ENCODE measurements at regions not wholly inside any gene's neighbourhood (a gene's known extent, or its start where the extent isn't known, plus 50 kb on each side); places are given as distances from the start of the nearest gene placed in this dataset.

- TF ChIP-seq RAD51 (IDR thresholded peaks at IDR 0.05), result no peak
- TF ChIP-seq ELK1 (IDR thresholded peaks at IDR 0.05; ENCODE audit: low read depth, low read length), result no peak
These were observed 1038.0 kb upstream of the ATXN8OS start (continued) for GRCh38 chr13:69069554-69070133.

GRCh38 chr13:69050696-69051095, 1056.9 kb upstream of the ATXN8OS start:
- ChIA-PET SMC1A (ENCODE audit: uncharacterized antibody, unreplicated experiment) (no interaction called here), POLR2A (no interaction called here), CTCF (no interaction called here), RAD21 (ENCODE audit: unreplicated experiment) (no interaction called here)
- no peak overlapping the region for H3K9ac ChIP-seq (ENCODE audit: control insufficient read depth, insufficient read depth, low read length)
- WGBS (ENCODE audit: insufficient coverage, insufficient replicate concordance, low lambda C conversion rate, missing lambda C conversion rate), result 13% methylated on average over 1 of the region's 1 CpG
- H3K79me2 ChIP-seq (ENCODE audit: control insufficient read depth, insufficient read depth, low read length), result no peaks in the 10 kb centered on the region
- no peaks in the 10 kb centered on the region for H3K9me3 ChIP-seq (replicated peaks; ENCODE audit: control insufficient read depth, insufficient read depth, low read length)
- BruUV-seq (replicated peaks), result no TSS peak
- H2AFZ ChIP-seq (ENCODE audit: control insufficient read depth, low read depth, low read length), result no peak overlapping the region
- in situ Hi-C loops (cut with MboI) (no loop called here), intact Hi-C loops (cut with micrococcal nuclease; ENCODE audit: unreplicated experiment) (no loop called here)
- H3K36me3 ChIP-seq (ENCODE audit: control insufficient read depth in 2 of 2, insufficient read depth in 2 of 2, low read length in 1 of 2), result no peaks in the 10 kb centered on the region
- no peak overlapping the region for H3K4me2 ChIP-seq (ENCODE audit: control insufficient read depth, insufficient read depth)
- no peak for FAIRE-seq
- ATAC-seq, result no peak
- no peaks in the 10 kb centered on the region for H4K20me1 ChIP-seq (ENCODE audit: control insufficient read depth, insufficient read depth)
- no peaks in the 10 kb centered on the region for H3K27me3 ChIP-seq (replicated peaks in 1 of 2; ENCODE audit: control insufficient read depth in 2 of 2, insufficient read depth in 2 of 2, low read length in 1 of 2)
- no peak overlapping the region for H3K4me3 ChIP-seq
- TF ChIP-seq BCLAF1 (IDR thresholded peaks at IDR 0.05), result no peak
- H3K4me1 ChIP-seq (ENCODE audit: control insufficient read depth, insufficient read depth, low read length), result no peaks in the 10 kb centered on the region
- no peak for DNase-seq (ENCODE audit: low read depth, low spot score)
- no peak overlapping the region for H3K27ac ChIP-seq (ENCODE audit: control insufficient read depth, insufficient read depth)
